ENCODE measurements at regions not wholly inside any gene's neighbourhood (a gene's known extent, or its start where the extent isn't known, plus 50 kb on each side); places are given as distances from the start of the nearest gene placed in this dataset.

DNA sequence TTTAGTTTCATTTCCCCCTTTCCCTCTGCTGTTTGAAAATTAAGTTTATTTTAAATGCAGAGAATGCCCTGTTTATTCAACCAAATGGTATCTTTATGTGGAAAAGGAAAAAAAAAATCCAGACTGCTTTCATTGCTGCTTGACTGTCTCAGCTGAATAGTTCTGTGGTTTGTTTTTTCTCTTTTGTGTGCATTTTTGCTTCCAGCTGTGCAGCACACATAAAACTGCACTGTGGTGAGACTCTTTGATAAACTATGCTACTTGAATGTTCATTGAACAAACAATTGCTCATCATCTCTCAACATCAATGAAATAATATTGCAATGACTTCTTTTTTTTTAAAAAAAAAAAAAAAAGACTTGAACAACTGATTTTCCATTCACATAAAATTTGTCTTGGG is 78.6 kb upstream of the GLI3 start:
- peaks cover 7% of the 10 kb centered on the region for H3K9me3 Mint-ChIP-seq

DNA sequence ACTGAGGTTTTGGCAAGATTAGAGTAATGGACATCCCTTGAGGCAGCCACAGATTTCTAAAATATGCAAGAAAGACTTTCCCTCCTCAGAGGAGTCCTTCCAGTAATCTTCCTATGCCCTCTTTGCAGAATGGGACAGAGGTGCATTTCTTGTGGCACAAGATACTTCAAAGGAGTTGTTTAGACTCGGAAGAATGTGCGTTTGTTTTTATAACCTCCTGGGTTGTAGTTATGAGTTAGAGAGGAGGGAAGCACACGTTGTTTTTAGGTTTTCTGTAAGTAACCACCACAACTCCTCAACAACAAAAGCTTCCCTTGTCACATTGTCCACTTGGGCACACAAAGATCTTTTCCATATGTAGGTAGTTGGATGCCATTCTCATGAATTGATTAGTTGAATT is 78.1 kb upstream of the GLI3 start:
- peaks cover 7% of the 10 kb centered on the region for H3K9me3 Mint-ChIP-seq
- no peak for DNase-seq
- no peaks in the 10 kb centered on the region for H3K36me3 Mint-ChIP-seq (ENCODE audit: low read depth)
- ChIA-PET CTCF (interaction anchor here (0.7 kb wide), 1 partner anchor 744 kb away, joined by 3 read pairs; no protein-coding TSS in a partner anchor), POLR2A (no interaction called here)
- no peak for TF ChIP-seq CTCF (IDR thresholded peaks at IDR 0.05)
- no peak overlapping the region for H3K27ac Mint-ChIP-seq
- no peak for ATAC-seq (ENCODE audit: low read depth)
- H3K27me3 Mint-ChIP-seq = no peaks in the 10 kb centered on the region
- peaks cover 6% of the 10 kb centered on the region for H3K4me1 Mint-ChIP-seq
- intact Hi-C loops (cut with micrococcal nuclease) = no loop called here
- no peak overlapping the region for H3K4me3 Mint-ChIP-seq

More for the DNA sequence above, 78.6 kb upstream of the GLI3 start:
- H3K4me1 Mint-ChIP-seq = peaks cover 6% of the 10 kb centered on the region
- ChIA-PET CTCF (no interaction called here), POLR2A (no interaction called here)
- ATAC-seq (ENCODE audit: low read depth) (no peak), DNase-seq (no peak)
- H3K27ac Mint-ChIP-seq = no peak overlapping the region
- H3K4me3 Mint-ChIP-seq = no peak overlapping the region
- TF ChIP-seq CTCF (IDR thresholded peaks at IDR 0.05) = no peak
- intact Hi-C loops (cut with micrococcal nuclease) = no loop called here
- no peaks in the 10 kb centered on the region for H3K36me3 Mint-ChIP-seq (ENCODE audit: low read depth)
- peaks cover 2% of the 10 kb centered on the region for H3K27me3 Mint-ChIP-seq

- no peak for DNase-seq
- ATAC-seq (ENCODE audit: low read depth) = no peak
- ChIA-PET POLR2A (no interaction called here), CTCF (interaction anchor here (0.7 kb wide), 1 partner anchor 744 kb away, joined by 3 read pairs; no protein-coding TSS in a partner anchor)
- Mint-ChIP-seq H3K4me3 (no peak overlapping the region), H3K4me1 (peaks cover 6% of the 10 kb centered on the region), H3K27ac (no peak overlapping the region), H3K27me3 (no peaks in the 10 kb centered on the region), H3K9me3 (peaks cover 7% of the 10 kb centered on the region), H3K36me3 (ENCODE audit: low read depth) (no peaks in the 10 kb centered on the region)
- intact Hi-C loops (cut with micrococcal nuclease) = no loop called here
- TF ChIP-seq CTCF (IDR thresholded peaks at IDR 0.05) = no peak
Observed at GRCh38 chr7:42314696-42315095, 77.7 kb upstream of the GLI3 start.

- peaks cover 6% of the 10 kb centered on the region for H3K4me1 Mint-ChIP-seq
- no peak for ATAC-seq (ENCODE audit: low read depth)
- POLR2A ChIA-PET = no interaction called here
- intact Hi-C loops (cut with micrococcal nuclease) = no loop called here
- CTCF ChIA-PET = no interaction called here
- H3K27ac Mint-ChIP-seq = no peak overlapping the region
- H3K9me3 Mint-ChIP-seq = peaks cover 7% of the 10 kb centered on the region
- H3K4me3 Mint-ChIP-seq = no peak overlapping the region
- no peaks in the 10 kb centered on the region for H3K27me3 Mint-ChIP-seq
- no peak for TF ChIP-seq CTCF (IDR thresholded peaks at IDR 0.05)
- H3K36me3 Mint-ChIP-seq (ENCODE audit: low read depth) = no peaks in the 10 kb centered on the region
- no peak for DNase-seq
Observed at GRCh38 chr7:42311195-42311594, 74.2 kb upstream of the GLI3 start.

DNA sequence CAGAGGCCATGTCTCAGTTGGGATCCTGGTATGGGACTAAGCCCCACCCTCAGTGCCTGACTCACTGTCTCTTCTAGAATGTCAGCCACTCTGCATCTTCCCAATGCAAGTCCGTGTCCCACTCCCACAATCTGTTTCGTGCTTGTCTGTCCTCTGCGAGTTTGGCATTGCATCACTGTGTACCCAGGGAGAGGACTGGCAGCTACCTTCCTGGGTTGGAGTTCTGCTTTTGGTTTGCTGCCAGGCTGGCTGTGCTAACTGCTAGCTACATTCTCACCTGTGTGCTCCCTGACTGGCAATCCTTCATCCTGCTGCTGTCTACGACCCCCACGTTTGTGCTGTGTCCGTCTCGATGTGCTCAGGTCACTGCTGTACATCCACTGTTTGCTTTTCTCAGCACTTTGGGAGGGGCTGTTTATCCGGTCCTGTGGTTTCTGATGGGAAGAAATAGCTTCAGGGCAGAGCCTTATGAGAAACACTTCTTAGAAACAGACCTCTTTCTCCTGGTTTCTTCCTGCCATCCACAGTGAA is 56.0 kb upstream of the GLI3 start:
- H3K36me3 Mint-ChIP-seq (ENCODE audit: low read depth) = no peaks in the 10 kb centered on the region
- TF ChIP-seq CTCF (IDR thresholded peaks at IDR 0.05) = no peak
- ChIA-PET POLR2A (no interaction called here), CTCF (no interaction called here)
- H3K27ac Mint-ChIP-seq = no peak overlapping the region
- H3K4me1 Mint-ChIP-seq = no peaks in the 10 kb centered on the region
- DNase-seq = no peak
- no peak overlapping the region for H3K4me3 Mint-ChIP-seq
- ATAC-seq (ENCODE audit: low read depth) = no peak
- intact Hi-C loops (cut with micrococcal nuclease) = no loop called here
- no peaks in the 10 kb centered on the region for H3K9me3 Mint-ChIP-seq
- H3K27me3 Mint-ChIP-seq = no peaks in the 10 kb centered on the region

Data from activated B cell treated with CpG ODN at 0.5 μM for 24 hours (primary cell).